GM12878 (cell line): ENCODE measurements at regions not wholly inside any gene's neighbourhood (a gene's known extent, or its start where the extent isn't known, plus 50 kb on each side); places are given as distances from the start of the nearest gene placed in this dataset.

ENCODE experiments used
- ATAC-seq: fragments of 200-7000 bp; cut with Tn5 transposase; 3 replicates; pipeline ENCODE4 v1.9.1; 2020; ENCODE audit warnings: mild to moderate bottlenecking, moderate library complexity
- BruUV-seq: library from RNA; stranded (reverse); fragments of 400-500 nt; replicated peaks from 2 replicates; lab custom pipeline; 2021; lab: Mats Ljungman, UMichigan
- CTCF ChIA-PET: fragments of 300-600 bp; sonication (Branson Sonifier 250); formaldehyde crosslinking; extraction: SDS; loops from one replicate; lab custom pipeline; 2021; ENCODE audit warnings: inconsistent platforms; lab: Yijun Ruan, JAX
- POLR2A ChIA-PET: fragments of 350-600 bp; formaldehyde crosslinking; extraction: SDS; loops from one replicate; lab custom pipeline; 2021; ENCODE audit warnings: inconsistent platforms; lab: Charles Lee
- RAD21 ChIA-PET: fragments of 300-600 bp; sonication (Branson Sonifier 250); formaldehyde crosslinking; loops from one replicate; lab custom pipeline; 2023; ENCODE audit warnings: antibody characterized with exemption; ENCODE audit not compliant: unreplicated experiment; lab: Charles Lee
- SMC1A ChIA-PET: fragments of 300-600 bp; sonication (Branson Sonifier 250); formaldehyde crosslinking; loops from one replicate; lab custom pipeline; 2023; ENCODE audit not compliant: unreplicated experiment, uncharacterized antibody; lab: Charles Lee
- DNase-seq: peaks from one replicate; pipeline ENCODE4 v3.0.0-alpha.2; 2011; ENCODE audit warnings: low read depth, low spot score
- FAIRE-seq: peaks from 3 replicates; lab custom pipeline; 2011; peaks lifted over from hg19 to GRCh38; lab: Jason Lieb, UNC
- H2AFZ ChIP-seq: 2 replicates; pipeline ENCODE4 v1.6.0; 2011; ENCODE audit warnings: low read depth, low read length, control low read depth; ENCODE audit not compliant: control insufficient read depth
- H3K27ac ChIP-seq: 2 replicates; pipeline ENCODE4 v1.5.1; 2011; ENCODE audit warnings: control low read depth; ENCODE audit not compliant: control insufficient read depth, insufficient read depth
- H3K27me3 ChIP-seq, 2 experiments: replicated peaks in 1 of 2; 2 replicates each; pipeline versions ENCODE4 v1.6.0 to v1.6.1; 2011; ENCODE audit warnings: low read length in 1 of 2; ENCODE audit not compliant: control insufficient read depth in 2 of 2, insufficient read depth in 2 of 2
- H3K36me3 ChIP-seq, 2 experiments: 2 replicates each; pipeline ENCODE4 v1.5.1; 2011; ENCODE audit warnings: low read length in 1 of 2; ENCODE audit not compliant: control insufficient read depth in 2 of 2, insufficient read depth in 2 of 2
- H3K4me1 ChIP-seq: 2 replicates; pipeline ENCODE4 v1.6.1; 2011; ENCODE audit warnings: mild to moderate bottlenecking, low read length, moderate library complexity, mixed read lengths; ENCODE audit not compliant: control insufficient read depth, insufficient read depth
- H3K4me2 ChIP-seq: 2 replicates; pipeline ENCODE4 v1.6.0; 2011; ENCODE audit warnings: control low read depth; ENCODE audit not compliant: control insufficient read depth, insufficient read depth
- H3K4me3 ChIP-seq: fragments of 200-600 bp; sonication (generic); 2 replicates; pipeline ENCODE4 v1.5.1; 2016
- H3K79me2 ChIP-seq: 2 replicates; pipeline ENCODE4 v1.6.0; 2011; ENCODE audit warnings: low read length; ENCODE audit not compliant: control insufficient read depth, insufficient read depth
- H3K9ac ChIP-seq: 2 replicates; pipeline ENCODE4 v1.8.0; 2011; ENCODE audit warnings: low read length, control low read depth, mixed read lengths; ENCODE audit not compliant: control insufficient read depth, insufficient read depth
- H3K9me3 ChIP-seq: replicated peaks from 3 replicates; pipeline ENCODE4 v1.5.1; 2011; ENCODE audit warnings: mild to moderate bottlenecking, low read length; ENCODE audit not compliant: control insufficient read depth, insufficient read depth
- H4K20me1 ChIP-seq: 2 replicates; pipeline ENCODE4 v1.6.0; 2011; ENCODE audit not compliant: control insufficient read depth, insufficient read depth
- BACH1 ChIP-seq: fragments of 450-650 bp; IDR thresholded peaks from 2 replicates; pipeline ENCODE4 v1.6.1; 2017; ENCODE audit warnings: mild to moderate bottlenecking, borderline replicate concordance
- BMI1 ChIP-seq: fragments of 450-650 bp; IDR thresholded peaks from 2 replicates; pipeline ENCODE4 v1.6.1; 2016; ENCODE audit warnings: mild to moderate bottlenecking, moderate library complexity, borderline replicate concordance
- BRCA1 ChIP-seq: IDR thresholded peaks from 2 replicates; pipeline ENCODE4 v1.6.1; 2011; ENCODE audit warnings: low read depth, low read length, improper control_type of control experiment
- CBX3 ChIP-seq: fragments of 200-600 bp; sonication (generic); IDR thresholded peaks from 2 replicates; pipeline ENCODE4 v1.6.1; 2016; ENCODE audit warnings: low read depth, borderline replicate concordance
- EED ChIP-seq: sonication (generic); IDR thresholded peaks from 2 replicates; pipeline ENCODE4 v1.6.1; 2016; ENCODE audit warnings: antibody characterized with exemption, low read depth
- ESRRA ChIP-seq: IDR thresholded peaks from 2 replicates; pipeline ENCODE4 v1.6.1; 2012; ENCODE audit warnings: mild to moderate bottlenecking, low read length, improper control_type of control experiment
- ETV6 ChIP-seq, 2 experiments: fragments of 450-650 bp in 1 of 2; IDR thresholded peaks in 1 of 2; conservative IDR thresholded peaks in 1 of 2; 2 replicates each; pipeline ENCODE4 v1.6.1; 2014; ENCODE audit warnings: antibody characterized with exemption in 1 of 2, borderline replicate concordance in 1 of 2, low read depth in 1 of 2, mild to moderate bottlenecking in 1 of 2, moderate library complexity in 1 of 2
- FOXK2 ChIP-seq: fragments of 450-650 bp; IDR thresholded peaks from 2 replicates; pipeline ENCODE4 v1.6.1; 2017; ENCODE audit warnings: mild to moderate bottlenecking, moderate library complexity
- HDGF ChIP-seq: fragments of 450-650 bp; IDR thresholded peaks from 2 replicates; pipeline ENCODE4 v1.6.1; 2016; ENCODE audit warnings: antibody characterized with exemption
- MYC ChIP-seq: IDR thresholded peaks from 2 replicates; pipeline ENCODE4 v1.6.1; 2011; ENCODE audit warnings: mild to moderate bottlenecking, low read length, moderate library complexity, inconsistent platforms; ENCODE audit not compliant: insufficient read depth, insufficient replicate concordance, insufficient read length, severe bottlenecking
- PAX8 ChIP-seq: fragments of 450-650 bp; IDR thresholded peaks from 2 replicates; pipeline ENCODE4 v1.6.1; 2017; ENCODE audit warnings: mild to moderate bottlenecking, moderate library complexity
- POU2F2 ChIP-seq: IDR thresholded peaks from 3 replicates; pipeline ENCODE4 v1.6.1; 2011; ENCODE audit warnings: low read depth, mild to moderate bottlenecking, low read length, borderline replicate concordance
- RB1 ChIP-seq: fragments of 450-650 bp; formaldehyde crosslinking; IDR thresholded peaks from 2 replicates; pipeline ENCODE4 v1.6.1; 2017; ENCODE audit warnings: mild to moderate bottlenecking, borderline replicate concordance
- SPI1 ChIP-seq: IDR thresholded peaks from 2 replicates; pipeline ENCODE4 v1.6.1; 2011; ENCODE audit warnings: low read depth, mild to moderate bottlenecking, low read length, moderate library complexity, borderline replicate concordance; ENCODE audit not compliant: insufficient read depth
- SREBF1 ChIP-seq: IDR thresholded peaks from 2 replicates; pipeline ENCODE4 v1.6.1; 2012; ENCODE audit warnings: mild to moderate bottlenecking, low read length
- STAT1 ChIP-seq: fragments of 450-650 bp; conservative IDR thresholded peaks from 2 replicates; pipeline ENCODE4 v1.6.1; 2014; ENCODE audit warnings: antibody characterized with exemption, mild to moderate bottlenecking
- ZBTB11 ChIP-seq: fragments of 450-650 bp; formaldehyde crosslinking; IDR thresholded peaks from 2 replicates; pipeline ENCODE4 v1.5.0; 2022; ENCODE audit warnings: mild to moderate bottlenecking, missing genetic modification characterization
- WGBS: methylation state at CpG from one replicate; pipeline ENCODE4 v1.1.6; 2016; ENCODE audit warnings: low lambda C conversion rate; ENCODE audit not compliant: insufficient replicate concordance, insufficient coverage; ENCODE audit errors: missing lambda C conversion rate; 5-methylcytosine and 5-hydroxymethylcytosine counted together
- in situ Hi-C: fragments of 300-500 bp; cut with MboI; formaldehyde crosslinking; loops from 9 replicates; pipeline ENCODE4 v1.14.3; 2018; ENCODE audit warnings: mixed read lengths
- intact Hi-C: fragments of 100-400 bp; cut with micrococcal nuclease; formaldehyde crosslinking; loops from one replicate; pipeline ENCODE4 v1.14.2; 2022; ENCODE audit not compliant: unreplicated experiment
- TF ChIP-seq, protein P1 (sequence below): fragments of 450-650 bp; IDR thresholded peaks from 2 replicates; pipeline ENCODE4 v1.6.1; 2016; ENCODE audit warnings: mild to moderate bottlenecking

DNA sequence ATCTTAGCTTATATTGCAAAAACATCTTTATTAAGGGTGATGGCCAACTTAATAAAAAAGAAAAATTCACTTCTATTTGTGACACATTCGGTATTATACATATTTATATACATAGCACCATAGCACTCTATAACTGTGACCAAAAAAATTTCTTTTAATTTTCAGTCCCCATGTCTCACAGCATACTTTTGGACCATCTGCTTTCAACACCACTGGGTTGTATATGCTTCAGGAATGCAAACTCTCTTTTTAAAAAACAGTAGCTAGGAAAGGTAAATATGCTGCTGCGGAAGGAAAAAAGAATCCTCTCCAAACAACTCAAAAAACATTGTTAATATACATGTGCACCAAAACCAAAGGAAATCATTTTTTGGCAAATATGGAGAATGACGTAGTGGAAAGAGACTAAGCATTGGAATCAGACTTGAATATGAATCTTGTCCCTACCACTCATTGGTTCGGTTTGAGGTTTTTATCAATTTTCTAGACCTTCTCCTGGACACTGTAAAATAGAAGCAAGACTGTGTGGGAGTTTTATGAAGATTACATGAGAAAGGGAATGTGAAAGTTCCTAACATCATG, 227.9 kb downstream of the BLID start:
- H4K20me1 ChIP-seq: no peaks in the 10 kb centered on the region
- BruUV-seq: no TSS peak
- DNase-seq (no peak), FAIRE-seq (no peak), ATAC-seq (no peak)
- intact Hi-C loops (no loop called here), in situ Hi-C loops (no loop called here)
- H3K9ac ChIP-seq: no peak overlapping the region
- H3K4me2 ChIP-seq: no peak overlapping the region
- ChIA-PET POLR2A (no interaction called here), RAD21 (no interaction called here), SMC1A (no interaction called here), CTCF (no interaction called here)
- no peaks in the 10 kb centered on the region for H3K79me2 ChIP-seq
- no peaks in the 10 kb centered on the region for H3K4me1 ChIP-seq
- no peak overlapping the region for H3K4me3 ChIP-seq
- 14% methylated on average over 4 of the region's 4 CpGs for WGBS
- H3K27ac ChIP-seq: no peak overlapping the region
- H3K36me3 ChIP-seq: no peaks in the 10 kb centered on the region
- TF ChIP-seq STAT1 (no peak), ETV6 (conservative IDR thresholded peaks at IDR 0.05 in 1 of 2, IDR thresholded peaks at IDR 0.05 in 1 of 2; ENCODE audit: borderline replicate concordance in 1 of 2, low read depth in 1 of 2) (no peak), PAX8 (no peak), CBX3 (no peak), FOXK2 (no peak), SPI1 (no peak), BRCA1 (no peak), MYC (no peak), ESRRA (no peak), BACH1 (no peak), HDGF (no peak), BMI1 (no peak), ZBTB11 (no peak), SREBF1 (no peak), EED (no peak), POU2F2 (no peak), RB1 (no peak)
- TF ChIP-seq, protein P1, sequence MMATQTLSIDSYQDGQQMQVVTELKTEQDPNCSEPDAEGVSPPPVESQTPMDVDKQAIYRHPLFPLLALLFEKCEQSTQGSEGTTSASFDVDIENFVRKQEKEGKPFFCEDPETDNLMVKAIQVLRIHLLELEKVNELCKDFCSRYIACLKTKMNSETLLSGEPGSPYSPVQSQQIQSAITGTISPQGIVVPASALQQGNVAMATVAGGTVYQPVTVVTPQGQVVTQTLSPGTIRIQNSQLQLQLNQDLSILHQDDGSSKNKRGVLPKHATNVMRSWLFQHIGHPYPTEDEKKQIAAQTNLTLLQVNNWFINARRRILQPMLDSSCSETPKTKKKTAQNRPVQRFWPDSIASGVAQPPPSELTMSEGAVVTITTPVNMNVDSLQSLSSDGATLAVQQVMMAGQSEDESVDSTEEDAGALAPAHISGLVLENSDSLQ: no peak
- peaks cover 0 to 2% of the 10 kb centered on the region in 2 experiments; a peak in 2 of 4 replicates for H3K27me3 ChIP-seq
- H2AFZ ChIP-seq: no peak overlapping the region
- no peaks in the 10 kb centered on the region for H3K9me3 ChIP-seq
